Left colon (tissue), 2 donors: ENCODE measurements at regions not wholly inside any gene's neighbourhood (a gene's known extent, or its start where the extent isn't known, plus 50 kb on each side); places are given as distances from the start of the nearest gene placed in this dataset.
"Not testable (repeated sequence)": the region's sequence is repeated elsewhere in the genome, so short reads cannot be mapped to it uniquely, and the experiment has no call there.

Source experiments
- ATAC-seq: fragments of 200-7000 bp; cut with Tn5 transposase; one replicate; pipeline ENCODE4 v1.9.1; 2020; ENCODE audit warnings: mild to moderate bottlenecking, moderate library complexity
- DNase-seq, 2 donors: peaks; one replicate each; pipeline ENCODE4 v3.0.0-alpha.2; 2020
- intact Hi-C, 2 donors: fragments of 100-400 bp; cut with DNase I in 1 of 2; cut with micrococcal nuclease in 1 of 2; formaldehyde crosslinking; loops; one replicate each; pipeline versions ENCODE4 v1.11.2 to v1.14.0; 2022; cut with DNase I, micrococcal nuclease
- donor health status: DM: no; HTN: no; CAD: no.
- donor health status: DM: yes; HTN: yes; CAD: no.

GRCh38 chr3:66552846-66553245 lies 52.0 kb upstream of the LRIG1 start:
- ATAC-seq (no peak), DNase-seq (no peak)
- intact Hi-C loops = no loop called here

GRCh38 chr3:66553441-66554113 lies 52.8 kb upstream of the LRIG1 start:
- intact Hi-C loops = no loop called here
- DNase-seq = no peak
- no peak for ATAC-seq

DNA sequence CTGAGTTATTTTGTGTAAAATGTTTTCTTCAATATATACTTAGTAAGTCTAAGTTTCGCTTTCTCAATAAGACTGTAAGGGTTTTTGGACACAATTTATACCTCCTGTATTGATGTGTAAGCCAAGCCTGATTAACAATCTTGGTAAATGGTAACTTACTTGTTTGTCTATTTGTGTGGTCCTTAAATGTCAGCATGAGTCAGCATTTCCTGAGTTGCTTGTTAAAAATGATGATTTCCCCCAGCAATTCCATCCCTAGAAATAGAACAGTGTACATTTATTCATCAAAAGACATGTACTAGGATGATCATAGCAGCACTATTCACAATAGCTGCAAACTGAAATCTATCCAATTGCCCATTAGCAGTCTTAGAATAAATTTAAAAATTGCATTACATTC lies 53.4 kb upstream of the LRIG1 start:
- ATAC-seq = no peak
- DNase-seq = no peak
- intact Hi-C loops = no loop called here

DNA sequence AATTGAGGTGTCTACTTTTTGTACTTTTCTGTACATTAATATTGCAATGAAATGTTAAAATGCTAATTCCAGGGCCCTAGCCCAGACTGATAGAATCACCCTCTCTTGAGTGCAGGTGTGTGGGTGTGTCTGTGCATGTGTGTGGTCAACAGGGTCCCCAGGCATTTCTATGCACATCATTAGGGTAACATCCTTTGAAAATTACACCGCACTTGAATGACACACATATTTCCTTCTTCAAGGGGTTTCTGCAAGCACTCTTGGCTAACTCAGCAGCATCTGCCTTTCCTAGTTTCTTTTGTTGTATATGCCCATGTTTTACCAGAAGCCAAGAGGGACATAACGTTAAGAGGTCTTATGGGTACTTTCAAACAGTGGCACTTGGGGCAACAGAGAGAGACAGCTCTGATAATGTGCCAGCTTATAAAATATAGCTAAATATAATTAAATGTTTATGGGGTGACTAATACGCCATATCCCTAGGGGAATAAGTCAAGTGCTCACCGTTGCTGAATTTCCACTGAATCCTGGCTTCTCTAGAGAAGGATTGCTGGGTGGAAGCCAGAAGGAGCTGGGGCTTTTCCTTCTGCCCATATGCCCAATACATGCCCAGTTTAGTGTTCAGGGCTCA lies 54.5 kb upstream of the LRIG1 start:
- ATAC-seq (no peak), DNase-seq (no peak)
- intact Hi-C loops = no loop called here

DNA sequence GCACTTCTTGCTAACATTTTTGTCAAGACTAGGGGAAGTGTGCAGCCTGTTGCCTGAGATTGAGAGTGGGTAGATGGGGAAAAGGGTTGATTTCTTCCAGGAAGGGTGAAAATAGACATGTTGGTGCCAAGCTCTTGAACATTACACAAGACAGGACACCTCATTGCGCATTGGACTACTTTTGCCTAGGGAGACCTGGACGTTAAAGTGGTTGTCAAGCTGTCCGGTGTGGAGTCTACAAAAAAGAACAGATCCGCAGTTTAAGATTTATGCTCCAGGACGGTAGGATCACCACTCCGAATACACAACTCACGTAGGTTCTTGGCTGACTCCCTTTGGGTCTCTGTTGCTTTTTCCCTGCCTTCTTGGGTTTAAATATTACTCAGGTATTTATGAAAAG lies 56.3 kb upstream of the LRIG1 start:
- ATAC-seq = no peak

GRCh38 chr3:66559924-66560323 lies 59.1 kb upstream of the LRIG1 start:
- ATAC-seq, intact Hi-C loops, DNase-seq: not testable (repeated sequence)

More for the DNA sequence above, 56.3 kb upstream of the LRIG1 start:
- peak in 1 of 2 donors; percentile 45 for DNase-seq
- intact Hi-C loops = no loop called here

GRCh38 chr3:66561367-66561766 lies 60.5 kb upstream of the LRIG1 start:
- DNase-seq (no peak), ATAC-seq (no peak)
- intact Hi-C loops = no loop called here

- DNase-seq = no peak
- intact Hi-C loops = no loop called here
- ATAC-seq = no peak
Measured at GRCh38 chr3:66565301-66565700, 64.5 kb upstream of the LRIG1 start.

DNA sequence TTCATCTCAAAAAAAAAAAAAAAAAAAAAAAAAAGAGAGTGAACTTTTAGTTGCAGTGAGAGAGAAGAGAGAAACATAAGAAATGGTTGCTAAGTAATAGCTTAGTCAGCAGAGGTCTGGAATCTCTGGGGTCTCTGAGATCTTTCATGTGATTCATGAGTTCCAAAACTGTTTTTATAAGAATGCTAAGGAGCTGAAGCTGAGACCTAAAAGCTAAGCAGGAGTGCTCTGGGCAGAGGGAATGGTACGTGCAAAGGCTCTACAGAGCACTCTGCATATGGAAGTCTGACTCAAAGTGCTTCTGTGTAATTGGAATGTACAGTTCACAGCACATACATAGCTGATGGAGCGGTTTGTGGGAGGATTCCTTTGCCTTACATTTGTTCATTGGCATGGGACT lies 66.3 kb upstream of the LRIG1 start:
- ATAC-seq (no peak), DNase-seq (no peak)
- intact Hi-C loops = no loop called here

- intact Hi-C loops = no loop called here
- ATAC-seq (no peak), DNase-seq (no peak)
Measured at GRCh38 chr3:66572090-66572675, 71.4 kb upstream of the LRIG1 start.

- no peak for DNase-seq
- intact Hi-C loops = no loop called here
- ATAC-seq = no peak
Measured at GRCh38 chr3:66572938-66573710, 72.3 kb upstream of the LRIG1 start.

DNA sequence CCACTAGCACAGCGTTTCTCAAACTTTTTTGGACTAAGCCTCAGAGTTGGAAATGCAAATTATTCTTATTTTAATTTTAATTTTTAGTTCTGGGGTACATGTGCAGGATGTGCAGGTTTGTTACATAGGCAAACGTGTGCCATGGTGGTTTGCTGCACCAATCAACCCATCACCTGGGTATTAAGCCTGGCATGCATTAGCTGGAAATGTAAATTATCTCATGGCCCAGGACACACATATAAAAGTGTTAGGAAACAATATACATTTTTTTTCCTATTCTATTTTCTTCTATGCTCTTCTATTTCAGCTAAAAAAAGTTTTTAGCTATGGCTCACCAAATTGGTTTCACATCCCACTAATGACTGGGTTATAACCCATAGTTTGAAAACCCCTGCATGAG lies 73.3 kb upstream of the LRIG1 start:
- ATAC-seq (no peak), DNase-seq (no peak)
- intact Hi-C loops = no loop called here

DNA sequence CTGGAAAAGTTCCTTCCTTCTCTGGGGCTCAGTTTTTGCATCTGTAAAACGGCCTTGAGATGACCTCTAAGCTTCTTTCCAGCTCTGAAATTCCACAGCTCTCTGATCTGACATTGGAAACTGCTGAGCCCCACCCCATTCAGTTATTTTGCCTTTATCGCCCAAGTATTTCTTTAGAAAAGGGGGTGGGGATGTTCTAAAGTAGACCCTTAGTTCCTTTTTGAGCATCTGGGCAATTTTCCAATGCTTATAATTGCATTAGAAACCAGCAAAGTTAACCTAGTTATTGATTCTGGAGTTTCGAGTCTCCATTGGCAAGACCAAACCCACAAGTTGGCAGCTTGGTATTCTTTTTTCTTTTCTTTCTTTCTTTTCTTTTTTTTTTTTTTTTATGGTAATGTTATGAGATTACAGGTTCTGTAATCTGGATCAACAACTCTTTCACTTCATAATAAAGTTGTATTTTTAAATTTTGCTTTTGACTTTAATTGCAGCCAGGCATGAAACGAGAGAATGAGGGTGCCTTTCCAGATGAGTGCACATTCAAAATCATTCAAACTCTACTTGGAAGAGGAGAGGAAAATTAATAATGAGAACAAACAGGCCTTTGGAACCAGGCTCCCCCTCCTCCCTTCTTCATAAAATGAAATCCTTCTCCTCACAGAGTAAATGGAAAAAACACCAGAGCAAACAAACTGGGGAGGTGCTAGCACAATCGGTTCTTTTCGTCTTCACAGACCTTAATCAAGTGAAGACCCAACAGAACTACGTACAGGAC lies 76.8 kb upstream of the LRIG1 start:
- DNase-seq = no peak
- no peak for ATAC-seq

GRCh38 chr3:66581256-66581655 lies 80.4 kb upstream of the LRIG1 start:
- peak; percentile 100 for ATAC-seq
- intact Hi-C loops = no loop called here
- peak; percentile 21 to 33 for DNase-seq

More for the DNA sequence above, 76.8 kb upstream of the LRIG1 start:
- intact Hi-C loops = no loop called here

GRCh38 chr3:66582721-66583423 lies 82.0 kb upstream of the LRIG1 start:
- DNase-seq = peak; percentile 21 to 30

GRCh38 chr3:66583424-66584040 lies 82.7 kb upstream of the LRIG1 start:
- intact Hi-C loops = no loop called here
- DNase-seq = no peak
- ATAC-seq = no peak

More at GRCh38 chr3:66582721-66583423, 82.0 kb upstream of the LRIG1 start:
- intact Hi-C loops = no loop called here
- ATAC-seq = no peak

DNA sequence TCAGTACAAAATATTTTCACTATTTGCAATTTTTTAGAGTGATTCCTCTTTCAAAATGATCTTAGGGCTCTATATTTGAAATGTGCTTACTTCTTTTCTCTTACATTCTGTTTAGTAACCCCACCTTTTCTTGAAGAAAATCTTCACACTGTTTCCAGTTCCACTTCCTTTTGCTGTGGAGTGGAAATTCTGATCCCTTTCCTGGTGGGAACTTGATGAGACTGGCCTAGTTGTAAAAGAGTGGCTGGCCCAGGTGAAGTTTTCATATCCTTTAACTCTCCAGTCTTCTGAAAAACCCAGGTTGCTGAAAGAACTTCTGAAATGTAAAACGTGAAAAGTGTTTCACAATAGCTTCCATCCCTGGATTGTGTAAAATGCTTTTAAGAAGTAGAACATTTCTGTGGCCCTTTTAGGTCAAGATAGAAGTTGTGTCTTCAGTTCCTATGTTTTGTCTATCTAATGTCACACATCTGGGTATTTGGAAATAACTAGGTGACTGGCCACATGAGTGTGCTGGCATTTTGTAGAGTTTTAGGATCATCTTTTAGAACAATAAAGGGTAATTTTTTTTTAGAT lies 84.8 kb upstream of the LRIG1 start:
- DNase-seq = no peak
- intact Hi-C loops = no loop called here
- no peak for ATAC-seq

DNA sequence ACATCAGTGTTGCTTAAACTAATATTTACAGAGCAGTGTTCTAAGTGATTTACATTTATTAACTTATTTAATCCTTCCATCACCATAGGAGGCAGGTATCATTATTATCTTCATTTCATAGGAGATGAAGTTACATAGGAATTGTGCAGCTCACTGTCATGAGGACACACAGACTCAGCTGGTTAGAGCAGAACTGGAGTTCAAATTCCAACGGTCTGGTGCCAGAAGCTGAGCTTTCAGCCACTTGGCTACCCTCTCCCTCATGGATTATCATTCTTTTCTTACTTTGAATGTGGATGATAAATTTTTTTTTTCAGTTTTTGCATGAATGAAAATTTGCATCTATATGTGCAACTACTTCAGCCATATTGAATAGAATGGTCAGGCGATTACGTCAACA lies 86.0 kb upstream of the LRIG1 start:
- DNase-seq (no peak), ATAC-seq (no peak)
- intact Hi-C loops = no loop called here
